H1 (cell line): ENCODE measurements at regions not wholly inside any gene's neighbourhood (a gene's known extent, or its start where the extent isn't known, plus 50 kb on each side); places are given as distances from the start of the nearest gene placed in this dataset.

Experiments used
- E2F6 ChIP-seq: IDR thresholded peaks from 2 replicates; pipeline ENCODE4 v1.6.1; 2012; ENCODE audit warnings: inconsistent platforms
- JUND ChIP-seq: IDR thresholded peaks from 2 replicates; pipeline ENCODE4 v1.6.1; 2011; ENCODE audit warnings: mild to moderate bottlenecking, improper control_type of control experiment, low read length
- RAD21 ChIP-seq, 2 experiments: IDR thresholded peaks in 1 of 2; conservative IDR thresholded peaks in 1 of 2; 2 replicates each; pipeline ENCODE4 v1.6.1; 2011; ENCODE audit warnings: low read depth in 2 of 2, low read length in 2 of 2, improper control_type of control experiment in 1 of 2, inconsistent platforms in 1 of 2, mild to moderate bottlenecking in 1 of 2, moderate library complexity in 1 of 2

- TF ChIP-seq RAD21 (IDR thresholded peaks at IDR 0.05 in 1 of 2, conservative IDR thresholded peaks at IDR 0.05 in 1 of 2; ENCODE audit: low read depth in 2 of 2, low read length in 2 of 2) = peak; percentile 76
- no peak for TF ChIP-seq E2F6
- TF ChIP-seq JUND = 0 out of 2 replicates have a peak, but pooled peaks have one; percentile 9
These were observed 261.6 kb downstream of the ASXL3 start (continued) for GRCh38 chr18:33839452-33840211.
